ENCODE measurements at regions not wholly inside any gene's neighbourhood (a gene's known extent, or its start where the extent isn't known, plus 50 kb on each side); places are given as distances from the start of the nearest gene placed in this dataset.

DNA sequence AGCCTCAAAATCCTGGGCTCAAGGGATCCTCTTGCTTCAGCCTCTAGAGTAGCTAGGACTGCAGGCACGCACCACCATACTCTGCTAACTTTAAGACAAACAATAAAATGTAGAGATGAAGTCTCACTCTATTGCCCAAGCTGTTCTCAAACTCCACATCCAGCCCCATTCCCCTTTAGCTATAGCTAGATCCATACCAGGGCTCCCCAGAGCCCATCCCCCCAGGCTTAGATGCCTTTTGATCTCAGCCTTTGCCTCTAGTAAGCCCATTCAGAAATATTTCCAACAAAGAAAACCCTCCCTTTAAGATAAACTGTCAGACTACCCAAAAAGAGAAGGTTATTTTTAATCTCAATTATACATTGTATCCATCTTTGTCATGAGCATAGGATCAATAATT, 325.4 kb downstream of the CHRM3 start (continued):
- no peak for TF ChIP-seq RFX5 (IDR thresholded peaks at IDR 0.05)
- TF ChIP-seq HOXA7 (CRISPR knock-in tag; IDR thresholded peaks at IDR 0.05) = no peak
- TF ChIP-seq, protein P1, sequence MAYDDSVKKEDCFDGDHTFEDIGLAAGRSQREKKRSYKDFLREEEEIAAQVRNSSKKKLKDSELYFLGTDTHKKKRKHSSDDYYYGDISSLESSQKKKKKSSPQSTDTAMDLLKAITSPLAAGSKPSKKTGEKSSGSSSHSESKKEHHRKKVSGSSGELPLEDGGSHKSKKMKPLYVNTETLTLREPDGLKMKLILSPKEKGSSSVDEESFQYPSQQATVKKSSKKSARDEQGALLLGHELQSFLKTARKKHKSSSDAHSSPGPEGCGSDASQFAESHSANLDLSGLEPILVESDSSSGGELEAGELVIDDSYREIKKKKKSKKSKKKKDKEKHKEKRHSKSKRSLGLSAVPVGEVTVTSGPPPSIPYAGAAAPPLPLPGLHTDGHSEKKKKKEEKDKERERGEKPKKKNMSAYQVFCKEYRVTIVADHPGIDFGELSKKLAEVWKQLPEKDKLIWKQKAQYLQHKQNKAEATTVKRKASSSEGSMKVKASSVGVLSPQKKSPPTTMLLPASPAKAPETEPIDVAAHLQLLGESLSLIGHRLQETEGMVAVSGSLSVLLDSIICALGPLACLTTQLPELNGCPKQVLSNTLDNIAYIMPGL (CRISPR knock-in tag; IDR thresholded peaks at IDR 0.05; ENCODE audit: borderline replicate concordance) = no peak
- no peak for TF ChIP-seq JUN (IDR thresholded peaks at IDR 0.05)

DNA sequence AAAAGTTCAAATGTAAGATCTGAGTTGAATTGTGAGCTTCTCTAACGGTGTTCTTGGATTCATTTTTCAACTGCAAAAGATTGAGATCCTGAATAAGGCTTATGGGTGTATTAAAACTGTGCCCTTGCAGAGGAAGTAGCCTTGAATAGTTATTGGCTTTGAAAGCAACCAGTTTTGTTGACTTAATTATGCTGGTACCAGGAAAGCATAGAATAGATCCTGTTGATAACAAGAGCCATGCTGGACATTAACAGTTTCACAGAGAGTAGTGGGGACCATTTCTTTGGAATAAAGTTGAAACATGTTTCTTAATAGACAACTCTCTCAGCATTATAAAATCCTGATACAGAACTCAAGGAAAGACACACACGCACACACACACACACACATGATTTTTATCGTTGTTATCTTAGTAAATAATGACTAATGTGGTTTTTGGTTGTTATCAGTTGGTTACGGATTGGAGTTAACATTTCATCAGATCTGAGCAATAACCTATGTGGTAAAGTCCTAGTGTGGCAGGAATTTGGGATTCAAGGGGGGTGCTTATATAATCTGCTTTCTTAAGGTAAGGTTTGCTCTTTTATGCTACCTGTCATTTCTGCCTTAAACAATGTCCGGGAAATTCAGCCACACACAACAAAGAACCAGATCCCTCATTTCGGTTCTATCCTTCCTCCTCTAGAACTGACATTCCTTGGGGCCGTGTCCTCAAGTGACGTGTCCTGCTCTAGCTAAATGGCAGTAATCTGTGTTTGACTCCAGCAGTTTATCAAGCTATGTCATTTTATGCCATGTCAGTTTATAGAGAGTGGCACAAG, 330.9 kb downstream of the CHRM3 start:
- Histone ChIP-seq H3K4me1 (peaks cover 11% of the 10 kb centered on the region), H3K4me2 (peak overlapping the region; percentile 54), H3K4me3 (no peak overlapping the region), H3K9me3 (no peaks in the 10 kb centered on the region), H3K27ac (no peak overlapping the region)
- ATAC-seq = 0 out of 6 replicates have a peak, but pooled peaks of 1 of the 2 experiments have one; percentile 54
- no peak for FAIRE-seq
- ChIA-PET CTCF (no interaction called here), POLR2A (no interaction called here)
- DNase-seq (ENCODE audit: low read depth in 1 of 2, low spot score in 1 of 2) = peak in 1 of 2 experiments; percentile 8
- no peak for TF ChIP-seq CBX2 (IDR thresholded peaks at IDR 0.05; ENCODE audit: borderline replicate concordance, low read depth)
- TF ChIP-seq RFX5 (IDR thresholded peaks at IDR 0.05) = no peak
- no peak for TF ChIP-seq ZNF302 (CRISPR knock-in tag; IDR thresholded peaks at IDR 0.05)
- TF ChIP-seq ZFP36 (IDR thresholded peaks at IDR 0.05; ENCODE audit: borderline replicate concordance, partially characterized antibody) = no peak
- peak; percentile 50; the same call in 1 of the 2 replicates for TF ChIP-seq JUNB (IDR thresholded peaks at IDR 0.05)
- no peak for TF ChIP-seq GATA3 (IDR thresholded peaks at IDR 0.05; ENCODE audit: borderline replicate concordance)
- no peak for TF ChIP-seq BHLHE40 (IDR thresholded peaks at IDR 0.05; ENCODE audit: low read depth, low read length)
- no peak for TF ChIP-seq SMC3 (IDR thresholded peaks at IDR 0.05)
- no peak for TF ChIP-seq PHF8 (IDR thresholded peaks at IDR 0.05; ENCODE audit: borderline replicate concordance, low read depth)
- 13% methylated on average over 8 of the region's 8 CpGs for whole genome bisulfite sequencing (ENCODE audit: missing lambda C conversion rate)

DNA sequence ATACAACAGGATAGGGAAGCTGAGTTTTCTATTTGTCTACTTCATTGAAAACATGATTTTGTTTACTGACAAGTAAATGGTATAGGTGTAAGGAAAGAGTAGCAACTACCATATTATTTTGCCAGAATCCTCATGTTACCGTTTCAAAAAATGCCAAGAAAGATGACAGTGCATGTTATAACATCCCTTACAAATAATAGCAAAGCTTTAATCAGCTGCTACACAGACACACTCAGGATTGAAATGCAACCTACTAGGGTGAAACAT, 331.5 kb downstream of the CHRM3 start:
- POLR2A ChIA-PET = no interaction called here
- FAIRE-seq = no peak

More for the DNA sequence above, 331.5 kb downstream of the CHRM3 start:
- H3K4me3 ChIP-seq = no peak overlapping the region
- no peaks in the 10 kb centered on the region for H3K9me3 ChIP-seq
- H3K4me2 ChIP-seq = peak overlapping the region; percentile 54; the same call in 2 of the 3 replicates
- DNase-seq (ENCODE audit: low read depth in 1 of 2, low spot score in 1 of 2) = no peak
- peaks cover 11% of the 10 kb centered on the region for H3K4me1 ChIP-seq
- TF ChIP-seq RFX5 (IDR thresholded peaks at IDR 0.05) (no peak), TFCP2L1 (CRISPR knock-in tag; IDR thresholded peaks at IDR 0.05) (no peak), EP300 (IDR thresholded peaks at IDR 0.05) (no peak), FOXS1 (CRISPR knock-in tag; IDR thresholded peaks at IDR 0.05) (no peak), NPAS2 (CRISPR knock-in tag; IDR thresholded peaks at IDR 0.05; ENCODE audit: borderline replicate concordance) (no peak), SREBF2 (IDR thresholded peaks at IDR 0.05) (no peak), ZNF302 (CRISPR knock-in tag; IDR thresholded peaks at IDR 0.05) (no peak), PHF8 (IDR thresholded peaks at IDR 0.05; ENCODE audit: borderline replicate concordance, low read depth) (no peak), FOSB (CRISPR knock-in tag; IDR thresholded peaks at IDR 0.05) (no peak), HEYL (CRISPR knock-in tag; IDR thresholded peaks at IDR 0.05) (no peak)
- TF ChIP-seq, protein P2, sequence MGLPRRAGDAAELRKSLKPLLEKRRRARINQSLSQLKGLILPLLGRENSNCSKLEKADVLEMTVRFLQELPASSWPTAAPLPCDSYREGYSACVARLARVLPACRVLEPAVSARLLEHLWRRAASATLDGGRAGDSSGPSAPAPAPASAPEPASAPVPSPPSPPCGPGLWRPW (IDR thresholded peaks at IDR 0.05) = no peak
- TF ChIP-seq, protein P3, sequence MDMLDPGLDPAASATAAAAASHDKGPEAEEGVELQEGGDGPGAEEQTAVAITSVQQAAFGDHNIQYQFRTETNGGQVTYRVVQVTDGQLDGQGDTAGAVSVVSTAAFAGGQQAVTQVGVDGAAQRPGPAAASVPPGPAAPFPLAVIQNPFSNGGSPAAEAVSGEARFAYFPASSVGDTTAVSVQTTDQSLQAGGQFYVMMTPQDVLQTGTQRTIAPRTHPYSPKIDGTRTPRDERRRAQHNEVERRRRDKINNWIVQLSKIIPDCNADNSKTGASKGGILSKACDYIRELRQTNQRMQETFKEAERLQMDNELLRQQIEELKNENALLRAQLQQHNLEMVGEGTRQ (IDR thresholded peaks at IDR 0.05) = no peak
- TF ChIP-seq, protein P4, sequence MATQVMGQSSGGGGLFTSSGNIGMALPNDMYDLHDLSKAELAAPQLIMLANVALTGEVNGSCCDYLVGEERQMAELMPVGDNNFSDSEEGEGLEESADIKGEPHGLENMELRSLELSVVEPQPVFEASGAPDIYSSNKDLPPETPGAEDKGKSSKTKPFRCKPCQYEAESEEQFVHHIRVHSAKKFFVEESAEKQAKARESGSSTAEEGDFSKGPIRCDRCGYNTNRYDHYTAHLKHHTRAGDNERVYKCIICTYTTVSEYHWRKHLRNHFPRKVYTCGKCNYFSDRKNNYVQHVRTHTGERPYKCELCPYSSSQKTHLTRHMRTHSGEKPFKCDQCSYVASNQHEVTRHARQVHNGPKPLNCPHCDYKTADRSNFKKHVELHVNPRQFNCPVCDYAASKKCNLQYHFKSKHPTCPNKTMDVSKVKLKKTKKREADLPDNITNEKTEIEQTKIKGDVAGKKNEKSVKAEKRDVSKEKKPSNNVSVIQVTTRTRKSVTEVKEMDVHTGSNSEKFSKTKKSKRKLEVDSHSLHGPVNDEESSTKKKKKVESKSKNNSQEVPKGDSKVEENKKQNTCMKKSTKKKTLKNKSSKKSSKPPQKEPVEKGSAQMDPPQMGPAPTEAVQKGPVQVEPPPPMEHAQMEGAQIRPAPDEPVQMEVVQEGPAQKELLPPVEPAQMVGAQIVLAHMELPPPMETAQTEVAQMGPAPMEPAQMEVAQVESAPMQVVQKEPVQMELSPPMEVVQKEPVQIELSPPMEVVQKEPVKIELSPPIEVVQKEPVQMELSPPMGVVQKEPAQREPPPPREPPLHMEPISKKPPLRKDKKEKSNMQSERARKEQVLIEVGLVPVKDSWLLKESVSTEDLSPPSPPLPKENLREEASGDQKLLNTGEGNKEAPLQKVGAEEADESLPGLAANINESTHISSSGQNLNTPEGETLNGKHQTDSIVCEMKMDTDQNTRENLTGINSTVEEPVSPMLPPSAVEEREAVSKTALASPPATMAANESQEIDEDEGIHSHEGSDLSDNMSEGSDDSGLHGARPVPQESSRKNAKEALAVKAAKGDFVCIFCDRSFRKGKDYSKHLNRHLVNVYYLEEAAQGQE (IDR thresholded peaks at IDR 0.05) = no peak
- TF ChIP-seq, protein P5, sequence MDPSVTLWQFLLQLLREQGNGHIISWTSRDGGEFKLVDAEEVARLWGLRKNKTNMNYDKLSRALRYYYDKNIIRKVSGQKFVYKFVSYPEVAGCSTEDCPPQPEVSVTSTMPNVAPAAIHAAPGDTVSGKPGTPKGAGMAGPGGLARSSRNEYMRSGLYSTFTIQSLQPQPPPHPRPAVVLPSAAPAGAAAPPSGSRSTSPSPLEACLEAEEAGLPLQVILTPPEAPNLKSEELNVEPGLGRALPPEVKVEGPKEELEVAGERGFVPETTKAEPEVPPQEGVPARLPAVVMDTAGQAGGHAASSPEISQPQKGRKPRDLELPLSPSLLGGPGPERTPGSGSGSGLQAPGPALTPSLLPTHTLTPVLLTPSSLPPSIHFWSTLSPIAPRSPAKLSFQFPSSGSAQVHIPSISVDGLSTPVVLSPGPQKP (IDR thresholded peaks at IDR 0.05; ENCODE audit: low read depth, low read length) = no peak
- 0% methylated on average over 1 of the region's 1 CpG for whole genome bisulfite sequencing (ENCODE audit: missing lambda C conversion rate)
- no peak overlapping the region for H3K27ac ChIP-seq
- no peak for ATAC-seq
- CTCF ChIA-PET = no interaction called here

Data from A549 (cell line).